ENCODE measurements at regions not wholly inside any gene's neighbourhood (a gene's known extent, or its start where the extent isn't known, plus 50 kb on each side); places are given as distances from the start of the nearest gene placed in this dataset.

- no peaks in the 10 kb centered on the region for H3F3A ChIP-seq (replicated peaks; ENCODE audit: insufficient read depth)
- H3K27ac ChIP-seq (ENCODE audit: low read depth in 2 of 2, low read length in 1 of 2): no peak overlapping the region
- CTCF ChIA-PET: no interaction called here
- H3K9me3 ChIP-seq: no peaks in the 10 kb centered on the region
- WGBS (ENCODE audit: low lambda C conversion rate): 71% methylated on average over 24 of the region's 25 CpGs
- POLR2A ChIA-PET: no interaction called here
- no peaks in the 10 kb centered on the region for H3K9me2 ChIP-seq
- H3K36me3 ChIP-seq (replicated peaks in 1 of 2; ENCODE audit: control insufficient read depth in 1 of 2, insufficient read depth in 2 of 2, low read length in 1 of 2): no peaks in the 10 kb centered on the region
- H3K4me1 ChIP-seq (ENCODE audit: control insufficient read depth in 1 of 2, insufficient read depth in 2 of 2, low read depth in 1 of 2, low read length in 1 of 2): no peaks in the 10 kb centered on the region; a peak in 1 of 4 replicates
- TF ChIP-seq PBX3 (IDR thresholded peaks at IDR 0.05) (no peak), YY1 (IDR thresholded peaks at IDR 0.05; ENCODE audit: low read depth) (no peak), IRF3 (IDR thresholded peaks at IDR 0.05; ENCODE audit: low read depth, low read length) (no peak), TCF12 (IDR thresholded peaks at IDR 0.05) (no peak), RXRA (IDR thresholded peaks at IDR 0.05; ENCODE audit: borderline replicate concordance, low read depth) (no peak), REST (IDR thresholded peaks at IDR 0.05; ENCODE audit: low read depth, low read length) (no peak), FOXM1 (IDR thresholded peaks at IDR 0.05; ENCODE audit: low read depth) (no peak)
- H3K4me2 ChIP-seq: no peak overlapping the region
- no peaks in the 10 kb centered on the region for H3K79me2 ChIP-seq (ENCODE audit: insufficient read depth)
- no peaks in the 10 kb centered on the region for H4K20me1 ChIP-seq (ENCODE audit: insufficient read depth)
- H3K27me3 ChIP-seq (ENCODE audit: insufficient read depth): no peaks in the 10 kb centered on the region
- no peak overlapping the region for H2AFZ ChIP-seq (ENCODE audit: low read depth)
- no peak for DNase-seq
- H3K9ac ChIP-seq: no peak overlapping the region
- no peak overlapping the region for H3K4me3 ChIP-seq (ENCODE audit: low read depth in 2 of 2, low read length in 1 of 2)
These were observed 384.9 kb downstream of the SHANK2 start for GRCh38 chr11:70867281-70868047.

GRCh38 chr11:70868341-70868885 is 384.0 kb downstream of the SHANK2 start:
- Histone ChIP-seq H3F3A (replicated peaks; ENCODE audit: insufficient read depth) (no peaks in the 10 kb centered on the region), H2AFZ (ENCODE audit: low read depth) (no peak overlapping the region), H3K4me3 (ENCODE audit: low read depth in 2 of 2, low read length in 1 of 2) (no peak overlapping the region), H4K20me1 (ENCODE audit: insufficient read depth) (no peaks in the 10 kb centered on the region), H3K27ac (ENCODE audit: low read depth in 2 of 2, low read length in 1 of 2) (no peak overlapping the region), H3K9ac (no peak overlapping the region), H3K4me2 (no peak overlapping the region), H3K36me3 (replicated peaks in 1 of 2; ENCODE audit: control insufficient read depth in 1 of 2, insufficient read depth in 2 of 2, low read length in 1 of 2) (no peaks in the 10 kb centered on the region), H3K27me3 (ENCODE audit: insufficient read depth) (no peaks in the 10 kb centered on the region), H3K79me2 (ENCODE audit: insufficient read depth) (no peaks in the 10 kb centered on the region), H3K4me1 (ENCODE audit: control insufficient read depth in 1 of 2, insufficient read depth in 2 of 2, low read depth in 1 of 2, low read length in 1 of 2) (no peaks in the 10 kb centered on the region; a peak in 1 of 4 replicates), H3K9me2 (no peaks in the 10 kb centered on the region), H3K9me3 (no peaks in the 10 kb centered on the region)
- no peak for DNase-seq
- TF ChIP-seq RAD21 (IDR thresholded peaks at IDR 0.05; ENCODE audit: low read length) (no peak), MAX (IDR thresholded peaks at IDR 0.05; ENCODE audit: low read depth) (no peak), USF1 (IDR thresholded peaks at IDR 0.05; ENCODE audit: borderline replicate concordance, low read depth) (no peak), NFIC (IDR thresholded peaks at IDR 0.05; ENCODE audit: borderline replicate concordance) (no peak), TAF1 (IDR thresholded peaks at IDR 0.05; ENCODE audit: borderline replicate concordance, low read depth, low read length) (no peak), FOXJ3 (CRISPR knock-in tag; IDR thresholded peaks at IDR 0.05) (no peak)
- WGBS (ENCODE audit: low lambda C conversion rate): 36% methylated on average over 4 of the region's 8 CpGs
- ChIA-PET POLR2A (no interaction called here), CTCF (no interaction called here)

Data from SK-N-SH (cell line).